H9 (cell line): ENCODE measurements at regions not wholly inside any gene's neighbourhood (a gene's known extent, or its start where the extent isn't known, plus 50 kb on each side); places are given as distances from the start of the nearest gene placed in this dataset.

Experiments used
- DNase-seq: peaks from one replicate; pipeline ENCODE4 v3.0.0-alpha.2; 2017
- H2AFZ ChIP-seq: one replicate; pipeline ENCODE4 v1.6.1; 2013; ENCODE audit warnings: mild to moderate bottlenecking, low read length, control low read depth, moderate library complexity
- H2AK5ac ChIP-seq: 2 replicates; pipeline ENCODE4 v1.6.1; 2013; ENCODE audit warnings: low read length, control low read depth, mixed read lengths; ENCODE audit not compliant: insufficient read length
- H2BK120ac ChIP-seq: one replicate; pipeline ENCODE4 v1.6.1; 2013; ENCODE audit warnings: low read depth, mild to moderate bottlenecking, low read length, control low read depth, inconsistent platforms; ENCODE audit not compliant: poor library complexity, severe bottlenecking
- H2BK12ac ChIP-seq: 2 replicates; pipeline ENCODE4 v1.6.1; 2013; ENCODE audit warnings: low read length, control low read depth, mixed read lengths, low read depth; ENCODE audit not compliant: insufficient read length
- H2BK15ac ChIP-seq: 2 replicates; pipeline ENCODE4 v1.6.1; 2013; ENCODE audit warnings: low read depth, low read length, control low read depth
- H2BK20ac ChIP-seq: one replicate; pipeline ENCODE4 v1.6.1; 2013; ENCODE audit warnings: low read depth, mild to moderate bottlenecking, low read length, control low read depth, inconsistent platforms; ENCODE audit not compliant: poor library complexity, severe bottlenecking
- H2BK5ac ChIP-seq: 2 replicates; pipeline ENCODE4 v1.6.1; 2013; ENCODE audit warnings: low read length, control low read depth, mixed read lengths; ENCODE audit not compliant: insufficient read length
- H3K14ac ChIP-seq: 2 replicates; pipeline ENCODE4 v1.6.1; 2013; ENCODE audit warnings: low read length, control low read depth; ENCODE audit not compliant: insufficient read depth
- H3K18ac ChIP-seq: 2 replicates; pipeline ENCODE4 v1.6.1; 2013; ENCODE audit warnings: low read depth, mild to moderate bottlenecking, mixed read lengths, low read length, control low read depth; ENCODE audit not compliant: insufficient read length
- H3K23ac ChIP-seq: 2 replicates; pipeline ENCODE4 v1.6.1; 2013; ENCODE audit warnings: low read length, control low read depth, mixed read lengths, low read depth; ENCODE audit not compliant: insufficient read length
- H3K23me2 ChIP-seq: 2 replicates; pipeline ENCODE4 v1.6.1; 2013; ENCODE audit warnings: low read depth, mild to moderate bottlenecking, mixed read lengths, low read length, control low read depth; ENCODE audit not compliant: insufficient read length, poor library complexity, severe bottlenecking
- H3K27ac ChIP-seq: 2 replicates; pipeline ENCODE4 v1.5.1; 2013; ENCODE audit warnings: low read length, control low read depth, mixed read lengths, low read depth; ENCODE audit not compliant: insufficient read length
- H3K27me3 ChIP-seq: 2 replicates; pipeline ENCODE4 v1.6.1; 2013; ENCODE audit warnings: low read length, control low read depth, inconsistent platforms; ENCODE audit not compliant: insufficient read depth
- H3K4ac ChIP-seq: 2 replicates; pipeline ENCODE4 v1.6.1; 2013; ENCODE audit warnings: low read depth, mild to moderate bottlenecking, control low read depth, inconsistent platforms, low read length, moderate library complexity
- H3K4me1 ChIP-seq: 2 replicates; pipeline ENCODE4 v1.6.1; 2013; ENCODE audit warnings: low read length, control low read depth, inconsistent platforms; ENCODE audit not compliant: insufficient read depth
- H3K4me2 ChIP-seq: 2 replicates; pipeline ENCODE4 v1.6.1; 2013; ENCODE audit warnings: low read length, control low read depth, mixed read lengths; ENCODE audit not compliant: insufficient read length, insufficient read depth
- H3K56ac ChIP-seq: 2 replicates; pipeline ENCODE4 v1.6.1; 2013; ENCODE audit warnings: low read depth, mild to moderate bottlenecking, mixed read lengths, low read length, control low read depth; ENCODE audit not compliant: insufficient read length
- H3K79me1 ChIP-seq: 2 replicates; pipeline ENCODE4 v1.6.1; 2013; ENCODE audit warnings: low read depth, mild to moderate bottlenecking, moderate library complexity, low read length, control low read depth, inconsistent platforms; ENCODE audit not compliant: insufficient read depth, poor library complexity, severe bottlenecking
- H3K79me2 ChIP-seq: 2 replicates; pipeline ENCODE4 v1.6.1; 2013; ENCODE audit warnings: low read length, control low read depth, inconsistent platforms; ENCODE audit not compliant: insufficient read depth
- H3K9ac ChIP-seq: 2 replicates; pipeline ENCODE4 v1.6.1; 2013; ENCODE audit warnings: low read length, control low read depth, mixed read lengths; ENCODE audit not compliant: insufficient read length; ENCODE audit errors: extremely low read depth
- H3K9me3 ChIP-seq: one replicate; pipeline ENCODE4 v1.6.1; 2013; ENCODE audit warnings: low read depth, low read length, inconsistent platforms; ENCODE audit not compliant: control insufficient read depth
- H3T11ph ChIP-seq: one replicate; pipeline ENCODE4 v1.6.1; 2013; ENCODE audit warnings: mild to moderate bottlenecking, low read length, control low read depth, inconsistent platforms
- H4K20me1 ChIP-seq: one replicate; pipeline ENCODE4 v1.6.1; 2013; ENCODE audit not compliant: control insufficient read depth, insufficient read length, insufficient read depth
- H4K5ac ChIP-seq: 2 replicates; pipeline ENCODE4 v1.6.1; 2013; ENCODE audit warnings: low read depth, mild to moderate bottlenecking, mixed read lengths, low read length, control low read depth; ENCODE audit not compliant: insufficient read length
- H4K8ac ChIP-seq: replicated peaks from 2 replicates; pipeline ENCODE4 v1.6.1; 2013; ENCODE audit warnings: low read length, control low read depth, mixed read lengths, low read depth; ENCODE audit not compliant: insufficient read length
- H4K91ac ChIP-seq: 2 replicates; pipeline ENCODE4 v1.6.1; 2013; ENCODE audit warnings: low read depth, mild to moderate bottlenecking, moderate library complexity, mixed read lengths, low read length, control low read depth; ENCODE audit not compliant: insufficient read length
- H3K27ac Mint-ChIP-seq, 3 experiments: 2 replicates in 2 of 3; 3 replicates in 1 of 3; pipeline ENCODE4 v1.8.0; 2020 to 2021; ENCODE audit warnings: mixed read lengths in 3 of 3, mild to moderate bottlenecking in 1 of 3, moderate library complexity in 1 of 3
- H3K27me3 Mint-ChIP-seq: 2 replicates; pipeline ENCODE4 v1.8.0; 2021; ENCODE audit warnings: low read depth, mild to moderate bottlenecking, moderate library complexity, mixed read lengths
- H3K36me3 Mint-ChIP-seq, 3 experiments: 2 replicates in 2 of 3; 3 replicates in 1 of 3; pipeline ENCODE4 v1.8.0; 2020 to 2021; ENCODE audit warnings: low read depth in 3 of 3, mixed read lengths in 3 of 3; ENCODE audit not compliant: insufficient read depth in 1 of 3
- H3K4me1 Mint-ChIP-seq, 2 experiments: 2 replicates each; pipeline ENCODE4 v1.8.0; 2020; ENCODE audit warnings: mixed read lengths in 2 of 2
- H3K4me3 Mint-ChIP-seq, 2 experiments: 2 replicates in 1 of 2; 3 replicates in 1 of 2; pipeline ENCODE4 v1.8.0; 2020 to 2021; ENCODE audit warnings: mild to moderate bottlenecking in 2 of 2, mixed read lengths in 2 of 2, moderate library complexity in 1 of 2
- H3K9me3 Mint-ChIP-seq, 2 experiments: 2 replicates in 1 of 2; 3 replicates in 1 of 2; pipeline ENCODE4 v1.8.0; 2020; ENCODE audit warnings: mild to moderate bottlenecking in 2 of 2, mixed read lengths in 2 of 2, moderate library complexity in 1 of 2
- WGBS: extraction: QIAGEN DNeasy Blood & Tissue Kit; methylation state at CpG from one replicate; pipeline ENCODE4 v1.1.7; 2013; ENCODE audit warnings: missing lambda C conversion rate, low lambda C conversion rate, mixed read lengths; ENCODE audit not compliant: insufficient read length; ENCODE audit errors: extremely low coverage; 5-methylcytosine and 5-hydroxymethylcytosine counted together
- TF ChIP-seq, protein P1 (sequence below): fragments of 200-600 bp; sonication (generic); conservative IDR thresholded peaks from 3 replicates; pipeline ENCODE4 v1.8.0; 2021; ENCODE audit warnings: antibody characterized with exemption, mild to moderate bottlenecking

DNA sequence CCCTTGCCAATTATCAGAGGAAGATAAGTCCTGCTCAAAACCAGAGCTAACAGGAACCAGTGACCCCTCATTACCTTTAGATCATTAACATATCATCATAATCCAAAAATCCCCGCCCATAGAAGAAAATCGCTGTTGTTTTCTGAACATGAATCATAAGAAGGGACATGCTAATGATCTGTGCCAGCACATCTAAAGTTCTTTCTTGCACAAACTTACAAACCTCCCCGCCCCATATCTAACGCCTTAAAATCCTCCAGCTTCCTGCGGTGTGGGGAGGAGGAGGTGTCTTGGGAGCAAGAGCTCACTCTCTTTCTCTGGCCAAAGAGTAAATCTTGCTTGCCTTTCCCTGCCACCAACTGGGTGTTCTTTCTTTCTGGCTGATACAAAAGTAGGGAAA is 78.3 kb downstream of the IRX3 start:
- Histone ChIP-seq H3K4me1 (no peaks in the 10 kb centered on the region), H2BK5ac (no peak overlapping the region), H3T11ph (no peak overlapping the region), H2BK20ac (no peak overlapping the region), H2AK5ac (no peak overlapping the region), H4K20me1 (no peaks in the 10 kb centered on the region), H3K23me2 (no peaks in the 10 kb centered on the region), H3K9me3 (no peaks in the 10 kb centered on the region), H3K27me3 (no peaks in the 10 kb centered on the region), H3K14ac (no peak overlapping the region), H2BK12ac (no peak overlapping the region), H2BK120ac (no peak overlapping the region), H2AFZ (no peak overlapping the region), H3K23ac (no peak overlapping the region), H4K8ac (no peak overlapping the region), H3K4ac (no peak overlapping the region), H3K79me1 (no peaks in the 10 kb centered on the region), H4K91ac (no peak overlapping the region), H3K79me2 (no peaks in the 10 kb centered on the region), H3K27ac (no peak overlapping the region), H4K5ac (no peak overlapping the region), H2BK15ac (no peak overlapping the region), H3K4me2 (no peak overlapping the region), H3K9ac (no peak overlapping the region), H3K56ac (no peak overlapping the region), H3K18ac (no peak overlapping the region)
- Mint-ChIP-seq H3K4me1 (peaks cover 2 to 9% of the 10 kb centered on the region in 2 experiments; a peak in 3 of 4 replicates), H3K4me3 (no peak overlapping the region), H3K27ac (no peak overlapping the region), H3K9me3 (no peaks in the 10 kb centered on the region; a peak in 1 of 5 replicates), H3K27me3 (peaks cover 12% of the 10 kb centered on the region), H3K36me3 (no peaks in the 10 kb centered on the region)
- no peak for DNase-seq
- no CpG with 5 or more reads among the region's 5 CpGs for whole genome bisulfite sequencing
- TF ChIP-seq, protein P1, sequence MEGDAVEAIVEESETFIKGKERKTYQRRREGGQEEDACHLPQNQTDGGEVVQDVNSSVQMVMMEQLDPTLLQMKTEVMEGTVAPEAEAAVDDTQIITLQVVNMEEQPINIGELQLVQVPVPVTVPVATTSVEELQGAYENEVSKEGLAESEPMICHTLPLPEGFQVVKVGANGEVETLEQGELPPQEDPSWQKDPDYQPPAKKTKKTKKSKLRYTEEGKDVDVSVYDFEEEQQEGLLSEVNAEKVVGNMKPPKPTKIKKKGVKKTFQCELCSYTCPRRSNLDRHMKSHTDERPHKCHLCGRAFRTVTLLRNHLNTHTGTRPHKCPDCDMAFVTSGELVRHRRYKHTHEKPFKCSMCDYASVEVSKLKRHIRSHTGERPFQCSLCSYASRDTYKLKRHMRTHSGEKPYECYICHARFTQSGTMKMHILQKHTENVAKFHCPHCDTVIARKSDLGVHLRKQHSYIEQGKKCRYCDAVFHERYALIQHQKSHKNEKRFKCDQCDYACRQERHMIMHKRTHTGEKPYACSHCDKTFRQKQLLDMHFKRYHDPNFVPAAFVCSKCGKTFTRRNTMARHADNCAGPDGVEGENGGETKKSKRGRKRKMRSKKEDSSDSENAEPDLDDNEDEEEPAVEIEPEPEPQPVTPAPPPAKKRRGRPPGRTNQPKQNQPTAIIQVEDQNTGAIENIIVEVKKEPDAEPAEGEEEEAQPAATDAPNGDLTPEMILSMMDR, result no peak
